ENCODE measurements at regions not wholly inside any gene's neighbourhood (a gene's known extent, or its start where the extent isn't known, plus 50 kb on each side); places are given as distances from the start of the nearest gene placed in this dataset.

DNA sequence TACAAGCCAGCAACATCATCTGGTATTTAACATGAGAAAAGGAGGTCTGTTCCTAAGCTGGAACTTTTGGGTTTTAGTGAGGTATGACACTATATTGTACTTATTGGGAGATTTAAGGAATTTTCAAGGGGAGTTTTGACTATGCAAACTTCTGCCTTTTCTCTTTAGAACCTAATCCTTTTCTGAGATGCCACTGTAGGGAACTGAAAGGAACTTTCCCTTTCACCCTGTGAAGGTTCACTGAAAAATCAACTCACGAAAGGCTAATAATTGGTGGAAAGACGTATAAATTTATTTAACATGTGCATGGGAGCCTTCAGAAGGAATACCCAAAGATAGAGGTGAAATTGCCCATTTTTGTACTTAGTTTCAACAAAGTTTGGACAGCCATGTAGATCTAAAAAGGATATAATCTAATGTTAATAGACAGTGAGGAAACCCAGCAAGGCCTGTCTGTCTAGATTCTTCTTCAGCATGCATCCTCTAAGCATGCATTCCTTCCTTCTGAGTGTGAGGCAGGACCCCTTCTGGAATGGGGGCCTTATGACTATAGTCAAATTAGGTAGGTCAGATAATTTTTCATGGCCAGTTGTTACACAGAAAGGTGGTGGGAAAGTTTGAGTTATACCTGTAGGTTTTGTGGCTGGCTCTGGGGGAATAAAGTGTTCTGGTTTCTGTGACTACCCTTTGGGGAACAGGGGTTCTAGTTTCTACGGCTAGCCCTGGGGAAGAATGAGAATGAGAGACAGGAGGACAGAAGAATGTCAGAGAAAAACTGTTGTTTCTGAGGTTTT lies 200.3 kb downstream of the C9orf152 start:
- TF ChIP-seq CTCF (conservative IDR thresholded peaks at IDR 0.05; ENCODE audit: low read depth, low read length) (no peak), EZH2 (IDR thresholded peaks at IDR 0.05; ENCODE audit: low read length, unreplicated experiment) (no peak), EZH2phosphoT487 (IDR thresholded peaks at IDR 0.05; ENCODE audit: borderline replicate concordance, low read length) (no peak)

All from PC-3 (cell line).